ENCODE measurements at regions not wholly inside any gene's neighbourhood (a gene's known extent, or its start where the extent isn't known, plus 50 kb on each side); places are given as distances from the start of the nearest gene placed in this dataset.

GRCh38 chr11:69994810-69995209 lies 83.3 kb upstream of the ANO1 start:
- DNase-seq (ENCODE audit: insufficient read length, low spot score) (no peak), FAIRE-seq (no peak)
- TF ChIP-seq SPI1 (IDR thresholded peaks at IDR 0.05; ENCODE audit: low read depth, low read length) (no peak), POU2F2 (IDR thresholded peaks at IDR 0.05; ENCODE audit: low read depth, low read length) (no peak), TAF1 (IDR thresholded peaks at IDR 0.05; ENCODE audit: low read depth, low read length) (no peak), POLR2AphosphoS5 (IDR thresholded peaks at IDR 0.05; ENCODE audit: low read depth, low read length) (no peak), PAX5 (IDR thresholded peaks at IDR 0.05; ENCODE audit: insufficient read depth, low read length, severe bottlenecking) (no peak), POLR2A (IDR thresholded peaks at IDR 0.05; ENCODE audit: low read depth, low read length) (no peak)

GRCh38 chr11:69995697-69996096 lies 82.4 kb upstream of the ANO1 start:
- TF ChIP-seq POLR2A (IDR thresholded peaks at IDR 0.05; ENCODE audit: low read depth, low read length), result no peak
- TF ChIP-seq POU2F2 (IDR thresholded peaks at IDR 0.05; ENCODE audit: low read depth, low read length), result no peak
- no peak for TF ChIP-seq POLR2AphosphoS5 (IDR thresholded peaks at IDR 0.05; ENCODE audit: low read depth, low read length)
- no peak for TF ChIP-seq TAF1 (IDR thresholded peaks at IDR 0.05; ENCODE audit: low read depth, low read length)
- no peak for TF ChIP-seq PAX5 (IDR thresholded peaks at IDR 0.05; ENCODE audit: insufficient read depth, low read length, severe bottlenecking)
- no peak for TF ChIP-seq SPI1 (IDR thresholded peaks at IDR 0.05; ENCODE audit: low read depth, low read length)
- FAIRE-seq, result no peak
- no peak for DNase-seq (ENCODE audit: insufficient read length, low spot score)

- DNase-seq (ENCODE audit: insufficient read length, low spot score) (no peak), FAIRE-seq (no peak)
- TF ChIP-seq POLR2A (IDR thresholded peaks at IDR 0.05; ENCODE audit: low read depth, low read length) (no peak), TAF1 (IDR thresholded peaks at IDR 0.05; ENCODE audit: low read depth, low read length) (no peak), POLR2AphosphoS5 (IDR thresholded peaks at IDR 0.05; ENCODE audit: low read depth, low read length) (no peak), POU2F2 (IDR thresholded peaks at IDR 0.05; ENCODE audit: low read depth, low read length) (no peak), SPI1 (IDR thresholded peaks at IDR 0.05; ENCODE audit: low read depth, low read length) (no peak), PAX5 (IDR thresholded peaks at IDR 0.05; ENCODE audit: insufficient read depth, low read length, severe bottlenecking) (no peak)
Measured at GRCh38 chr11:69996451-69996850, 81.7 kb upstream of the ANO1 start.

DNA sequence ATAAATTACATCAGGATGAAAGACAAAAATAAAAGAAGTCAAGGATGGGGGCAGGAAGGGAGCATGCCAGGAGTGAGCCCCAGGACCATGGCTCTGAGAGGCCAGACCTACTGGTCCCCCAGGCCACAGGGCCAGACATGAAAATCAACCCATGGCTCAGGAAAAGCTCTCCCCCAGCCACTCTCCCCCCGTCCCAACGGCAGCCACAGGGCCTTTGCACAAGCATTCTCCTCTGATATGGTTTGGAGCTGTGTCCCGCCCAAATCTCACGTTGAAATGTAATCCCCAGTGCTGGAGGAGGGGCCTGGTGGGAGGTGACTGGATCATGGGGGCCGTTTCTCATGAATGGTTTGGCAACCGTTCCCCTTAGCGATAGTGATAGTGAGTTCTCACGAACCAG lies 80.8 kb upstream of the ANO1 start:
- TF ChIP-seq POLR2AphosphoS5 (IDR thresholded peaks at IDR 0.05; ENCODE audit: low read depth, low read length) (no peak), POU2F2 (IDR thresholded peaks at IDR 0.05; ENCODE audit: low read depth, low read length) (no peak), SPI1 (IDR thresholded peaks at IDR 0.05; ENCODE audit: low read depth, low read length) (no peak), TAF1 (IDR thresholded peaks at IDR 0.05; ENCODE audit: low read depth, low read length) (no peak), PAX5 (IDR thresholded peaks at IDR 0.05; ENCODE audit: insufficient read depth, low read length, severe bottlenecking) (no peak), POLR2A (IDR thresholded peaks at IDR 0.05; ENCODE audit: low read depth, low read length) (no peak)

DNA sequence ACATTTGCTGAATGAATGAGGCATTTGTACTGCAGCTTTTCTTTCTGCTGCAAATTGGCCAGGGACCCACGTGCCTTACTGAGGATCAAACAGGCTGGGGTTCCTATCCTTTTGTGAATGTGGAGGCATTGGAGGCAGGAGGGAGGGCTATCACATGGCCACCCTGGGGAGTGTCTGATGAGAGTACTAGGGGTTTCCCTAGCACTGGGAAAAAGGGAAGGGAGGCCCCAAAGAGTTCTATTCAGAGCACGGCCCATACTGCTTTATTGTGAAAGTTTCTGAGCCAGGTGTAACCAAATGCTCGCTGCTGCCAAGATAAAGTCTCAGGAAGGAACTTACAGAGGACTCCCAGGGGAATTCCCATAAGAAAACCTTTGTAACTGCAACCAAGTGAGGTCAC lies 78.4 kb upstream of the ANO1 start:
- DNase-seq (ENCODE audit: insufficient read length, low spot score), result no peak
- no peak for FAIRE-seq
- TF ChIP-seq PAX5 (IDR thresholded peaks at IDR 0.05; ENCODE audit: insufficient read depth, low read length, severe bottlenecking) (no peak), POLR2A (IDR thresholded peaks at IDR 0.05; ENCODE audit: low read depth, low read length) (no peak), POU2F2 (IDR thresholded peaks at IDR 0.05; ENCODE audit: low read depth, low read length) (no peak), SPI1 (IDR thresholded peaks at IDR 0.05; ENCODE audit: low read depth, low read length) (no peak), TAF1 (IDR thresholded peaks at IDR 0.05; ENCODE audit: low read depth, low read length) (no peak)

More for the DNA sequence above, 80.8 kb upstream of the ANO1 start:
- FAIRE-seq (no peak), DNase-seq (ENCODE audit: insufficient read length, low spot score) (no peak)

- FAIRE-seq, result no peak
- TF ChIP-seq POLR2A (IDR thresholded peaks at IDR 0.05; ENCODE audit: low read depth, low read length), result no peak
- TF ChIP-seq SPI1 (IDR thresholded peaks at IDR 0.05; ENCODE audit: low read depth, low read length), result no peak
- TF ChIP-seq POLR2AphosphoS5 (IDR thresholded peaks at IDR 0.05; ENCODE audit: low read depth, low read length), result no peak
- no peak for TF ChIP-seq PAX5 (IDR thresholded peaks at IDR 0.05; ENCODE audit: insufficient read depth, low read length, severe bottlenecking)
- no peak for TF ChIP-seq TAF1 (IDR thresholded peaks at IDR 0.05; ENCODE audit: low read depth, low read length)
- no peak for TF ChIP-seq POU2F2 (IDR thresholded peaks at IDR 0.05; ENCODE audit: low read depth, low read length)
- DNase-seq (ENCODE audit: insufficient read length, low spot score), result no peak
Measured at GRCh38 chr11:70000228-70000627, 77.9 kb upstream of the ANO1 start.

- FAIRE-seq (no peak), DNase-seq (ENCODE audit: insufficient read length, low spot score) (no peak)
- TF ChIP-seq SPI1 (IDR thresholded peaks at IDR 0.05; ENCODE audit: low read depth, low read length) (no peak), POU2F2 (IDR thresholded peaks at IDR 0.05; ENCODE audit: low read depth, low read length) (no peak), POLR2AphosphoS5 (IDR thresholded peaks at IDR 0.05; ENCODE audit: low read depth, low read length) (no peak), PAX5 (IDR thresholded peaks at IDR 0.05; ENCODE audit: insufficient read depth, low read length, severe bottlenecking) (no peak), TAF1 (IDR thresholded peaks at IDR 0.05; ENCODE audit: low read depth, low read length) (no peak), POLR2A (IDR thresholded peaks at IDR 0.05; ENCODE audit: low read depth, low read length) (no peak)
Measured at GRCh38 chr11:70001246-70001645, 76.9 kb upstream of the ANO1 start.

DNA sequence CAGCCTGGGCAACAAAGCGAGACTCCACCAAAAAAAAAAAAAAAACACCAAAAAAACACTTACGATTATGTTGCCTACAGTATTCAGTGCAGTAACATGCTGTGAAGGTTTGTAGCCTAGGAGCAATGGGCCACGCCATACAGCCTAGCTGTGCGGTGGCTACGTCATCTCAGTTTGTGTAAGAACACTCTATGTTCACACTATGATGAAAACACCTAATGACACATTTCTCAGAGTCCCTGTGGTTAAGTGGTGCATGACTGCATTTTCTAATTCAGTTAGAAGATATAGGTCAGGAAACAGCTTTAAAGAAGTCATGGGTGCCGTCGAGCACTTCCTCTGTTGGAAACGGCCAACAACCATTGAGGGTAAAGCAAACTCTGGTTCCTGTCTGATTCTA lies 75.7 kb upstream of the ANO1 start:
- TF ChIP-seq SPI1 (IDR thresholded peaks at IDR 0.05; ENCODE audit: low read depth, low read length) (peak; percentile 43), POLR2A (IDR thresholded peaks at IDR 0.05; ENCODE audit: low read depth, low read length) (no peak), PAX5 (IDR thresholded peaks at IDR 0.05; ENCODE audit: insufficient read depth, low read length, severe bottlenecking) (no peak)
- no peak for FAIRE-seq
- no peak for DNase-seq (ENCODE audit: insufficient read length, low spot score)

GRCh38 chr11:70005107-70005818 lies 72.9 kb upstream of the ANO1 start:
- no peak for FAIRE-seq
- TF ChIP-seq PAX5 (IDR thresholded peaks at IDR 0.05; ENCODE audit: insufficient read depth, low read length, severe bottlenecking) (no peak), SPI1 (IDR thresholded peaks at IDR 0.05; ENCODE audit: low read depth, low read length) (no peak), TAF1 (IDR thresholded peaks at IDR 0.05; ENCODE audit: low read depth, low read length) (no peak), POLR2A (IDR thresholded peaks at IDR 0.05; ENCODE audit: low read depth, low read length) (no peak), POLR2AphosphoS5 (IDR thresholded peaks at IDR 0.05; ENCODE audit: low read depth, low read length) (no peak), POU2F2 (IDR thresholded peaks at IDR 0.05; ENCODE audit: low read depth, low read length) (no peak)
- no peak for DNase-seq (ENCODE audit: insufficient read length, low spot score)

DNA sequence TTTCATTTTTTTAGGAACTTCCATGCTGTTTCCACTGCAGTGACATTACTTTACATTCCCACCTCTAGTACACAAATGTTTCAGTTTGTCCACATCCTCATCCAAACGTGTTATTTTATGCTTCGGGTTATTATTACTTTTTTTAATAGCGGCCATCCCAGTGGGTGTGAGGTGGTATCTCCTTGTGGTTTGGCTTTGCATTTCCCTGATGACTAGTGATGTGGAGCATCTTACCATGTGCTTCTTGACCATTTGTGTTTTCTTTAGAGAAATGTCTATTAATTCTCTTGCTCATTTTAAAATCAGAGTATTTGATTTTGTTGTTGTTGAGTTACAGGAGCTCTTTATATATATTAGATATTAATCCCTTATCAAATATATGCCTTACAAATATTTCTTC lies 70.3 kb upstream of the ANO1 start:
- FAIRE-seq (no peak), DNase-seq (ENCODE audit: insufficient read length, low spot score) (no peak)
- TF ChIP-seq PAX5 (IDR thresholded peaks at IDR 0.05; ENCODE audit: insufficient read depth, low read length, severe bottlenecking) (no peak), POLR2AphosphoS5 (IDR thresholded peaks at IDR 0.05; ENCODE audit: low read depth, low read length) (no peak), POLR2A (IDR thresholded peaks at IDR 0.05; ENCODE audit: low read depth, low read length) (no peak), SPI1 (IDR thresholded peaks at IDR 0.05; ENCODE audit: low read depth, low read length) (no peak), TAF1 (IDR thresholded peaks at IDR 0.05; ENCODE audit: low read depth, low read length) (no peak), POU2F2 (IDR thresholded peaks at IDR 0.05; ENCODE audit: low read depth, low read length) (no peak)

All from GM12891 (cell line).